Stimulated activated CD8-positive, alpha-beta memory T cell treated with anti-CD3 and anti-CD28 coated beads, Interleukin-4, amount 100 ng/mL, for 4 hours (primary cell): ENCODE measurements at regions not wholly inside any gene's neighbourhood (a gene's known extent, or its start where the extent isn't known, plus 50 kb on each side); places are given as distances from the start of the nearest gene placed in this dataset.

ENCODE experiments used
- DNase-seq, 2 donors: peaks; one replicate each; pipeline ENCODE4 v3.0.0-alpha.2; 2020; ENCODE audit warnings: low read depth in 2 of 2, low spot score in 1 of 2

GRCh38 chr6:169959136-169960002 lies 207.9 kb downstream of the ERMARD start:
- peak in 1 of 2 donors; percentile 13 for DNase-seq

GRCh38 chr6:169958510-169958909 lies 207.1 kb downstream of the ERMARD start:
- no peak for DNase-seq

- DNase-seq: no peak
Observed at GRCh38 chr6:169957351-169957963, 206.0 kb downstream of the ERMARD start.

GRCh38 chr6:169956580-169956979 lies 205.2 kb downstream of the ERMARD start:
- DNase-seq: no peak

- no peak for DNase-seq
Observed at GRCh38 chr6:169955731-169956437, 204.5 kb downstream of the ERMARD start.

GRCh38 chr6:169954977-169955376 lies 203.6 kb downstream of the ERMARD start:
- no peak for DNase-seq

GRCh38 chr6:169953686-169954085 lies 202.3 kb downstream of the ERMARD start:
- DNase-seq: no peak

GRCh38 chr6:169950558-169950957 lies 199.1 kb downstream of the ERMARD start:
- DNase-seq: no peak

GRCh38 chr6:169949511-169950097 lies 198.2 kb downstream of the ERMARD start:
- DNase-seq: no peak

GRCh38 chr6:169946971-169947370 lies 195.5 kb downstream of the ERMARD start:
- DNase-seq: no peak

- DNase-seq: no peak
Observed at GRCh38 chr6:169945117-169945516, 193.7 kb downstream of the ERMARD start.

- no peak for DNase-seq
Observed at GRCh38 chr6:169944415-169944814, 193.0 kb downstream of the ERMARD start.

GRCh38 chr6:169944061-169944337 lies 192.6 kb downstream of the ERMARD start:
- DNase-seq: no peak

- no peak for DNase-seq
Observed at GRCh38 chr6:169943241-169944060, 192.0 kb downstream of the ERMARD start.

- DNase-seq: no peak
Observed at GRCh38 chr6:169942173-169942572, 190.8 kb downstream of the ERMARD start.

- DNase-seq: no peak
Observed at GRCh38 chr6:169940481-169941271, 189.3 kb downstream of the ERMARD start.

- no peak for DNase-seq
Observed at GRCh38 chr6:169939554-169940164, 188.2 kb downstream of the ERMARD start.

- DNase-seq: no peak
Observed at GRCh38 chr6:169938731-169939130, 187.3 kb downstream of the ERMARD start.

GRCh38 chr6:169938262-169938701 lies 186.9 kb downstream of the ERMARD start:
- DNase-seq: no peak
